Lung microvascular endothelial cell (primary cell): ENCODE measurements at regions not wholly inside any gene's neighbourhood (a gene's known extent, or its start where the extent isn't known, plus 50 kb on each side); places are given as distances from the start of the nearest gene placed in this dataset.

Source experiments
- DNase-seq, 2 donors: peaks; one replicate each; pipeline versions ENCODE4 v3.0.0 to v3.0.0-alpha.2; 2010; ENCODE audit warnings: low read depth in 2 of 2

DNA sequence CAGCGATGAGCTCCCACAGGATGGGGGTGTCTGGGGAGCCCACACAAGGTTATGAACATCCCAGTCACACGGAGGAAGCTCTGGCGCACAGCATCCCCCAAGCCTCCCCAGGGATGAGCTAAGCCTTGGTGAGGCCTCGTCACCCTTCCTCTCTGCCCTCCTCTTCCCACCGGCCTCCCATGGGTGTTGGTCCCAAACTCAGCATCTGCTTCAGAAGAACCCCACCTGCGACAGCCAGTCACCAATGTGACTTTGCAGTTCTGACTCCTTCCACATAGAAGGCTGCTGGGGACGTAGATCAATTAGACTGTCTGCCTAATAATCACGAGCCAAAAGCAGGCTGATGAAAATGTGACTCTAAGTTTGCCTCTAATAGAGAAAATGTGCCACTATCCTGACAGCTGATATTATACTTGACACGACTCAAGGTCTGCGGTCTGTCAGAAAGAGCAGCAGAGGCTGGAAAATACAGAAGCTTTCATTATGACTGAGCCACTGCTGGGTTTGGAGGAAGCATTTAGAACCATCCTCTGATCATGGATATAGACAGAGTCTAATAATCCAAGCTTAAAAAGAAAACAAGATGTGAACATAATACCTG, 116.0 kb upstream of the PFKP start:
- no peak for DNase-seq

- no peak for DNase-seq
Observed at GRCh38 chr10:2950546-2950945, 116.8 kb upstream of the PFKP start.

GRCh38 chr10:2949948-2950354, 117.4 kb upstream of the PFKP start:
- DNase-seq, result peak in 1 of 2 donors; percentile 46

GRCh38 chr10:2949221-2949947, 118.0 kb upstream of the PFKP start:
- no peak for DNase-seq

- no peak for DNase-seq
Observed at GRCh38 chr10:2948127-2948854, 119.1 kb upstream of the PFKP start.

DNA sequence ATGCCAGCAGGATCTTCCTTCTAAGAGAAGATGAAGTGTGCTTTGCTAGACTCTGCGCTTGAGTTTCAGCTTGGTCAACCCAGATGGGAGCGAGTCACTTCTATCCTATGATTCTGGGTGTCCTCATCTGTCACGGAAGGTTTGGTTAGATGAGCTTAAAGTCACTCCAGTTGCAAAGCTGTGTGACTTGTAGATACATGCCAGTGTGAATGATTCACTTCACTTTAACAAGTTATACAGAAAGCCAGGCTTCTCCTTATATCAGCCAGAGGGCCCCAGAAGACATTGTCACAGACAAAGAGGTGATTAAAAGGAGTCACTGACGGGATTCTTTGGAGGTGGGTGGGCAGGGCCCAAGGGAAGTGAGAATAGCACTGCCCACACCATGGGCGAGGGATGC, 122.6 kb upstream of the PFKP start:
- no peak for DNase-seq

- no peak for DNase-seq
Observed at GRCh38 chr10:2943932-2944614, 123.3 kb upstream of the PFKP start.

- DNase-seq, result peak in 1 of 2 donors; percentile 31
Observed at GRCh38 chr10:2942938-2943337, 124.4 kb upstream of the PFKP start.

DNA sequence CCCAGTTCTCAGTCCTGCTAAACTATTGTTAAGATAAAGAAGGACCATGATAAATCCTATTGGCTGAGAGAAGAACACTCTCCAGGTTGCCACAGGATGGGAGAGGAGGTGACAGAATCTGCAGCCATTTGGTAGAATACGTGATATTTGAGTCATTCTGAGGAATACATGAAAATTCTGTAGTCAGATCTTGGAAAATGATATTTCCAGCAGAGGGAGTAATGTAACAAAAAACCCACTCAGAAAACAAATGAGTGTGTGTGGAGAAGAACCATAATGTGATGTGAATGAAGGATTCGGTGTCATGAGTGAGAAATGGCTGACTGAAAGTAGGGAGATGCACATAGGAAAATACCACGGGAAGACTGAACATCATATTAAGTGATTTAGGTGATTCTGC, 128.5 kb upstream of the PFKP start:
- DNase-seq, result peak in 1 of 2 donors; percentile 10

GRCh38 chr10:2936816-2937215, 130.5 kb upstream of the PFKP start:
- DNase-seq, result no peak

GRCh38 chr10:2935647-2936386, 131.5 kb upstream of the PFKP start:
- DNase-seq, result no peak

GRCh38 chr10:2933924-2934323, 133.4 kb upstream of the PFKP start:
- DNase-seq, result no peak

DNA sequence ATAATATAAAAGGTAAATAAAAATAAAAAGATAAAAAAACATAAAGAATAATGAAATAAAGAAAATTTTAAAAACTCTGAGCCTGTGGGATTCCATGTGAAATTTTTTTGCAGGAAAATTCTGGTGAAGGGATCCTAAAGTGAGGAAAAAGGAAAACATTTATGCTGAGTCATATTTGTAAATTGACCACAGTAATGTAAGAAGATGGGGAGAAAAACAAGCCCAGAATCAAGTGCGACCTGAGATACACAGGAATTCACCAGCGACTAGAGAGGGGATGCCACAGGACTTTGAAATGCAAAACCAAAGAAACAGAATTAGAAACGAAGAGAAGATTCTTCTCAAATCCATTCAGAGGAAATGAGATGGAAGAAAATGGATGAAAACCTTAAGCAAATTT, 133.8 kb upstream of the PFKP start:
- DNase-seq, result no peak

GRCh38 chr10:2933071-2933470, 134.3 kb upstream of the PFKP start:
- peak; percentile 37 to 57 for DNase-seq

DNA sequence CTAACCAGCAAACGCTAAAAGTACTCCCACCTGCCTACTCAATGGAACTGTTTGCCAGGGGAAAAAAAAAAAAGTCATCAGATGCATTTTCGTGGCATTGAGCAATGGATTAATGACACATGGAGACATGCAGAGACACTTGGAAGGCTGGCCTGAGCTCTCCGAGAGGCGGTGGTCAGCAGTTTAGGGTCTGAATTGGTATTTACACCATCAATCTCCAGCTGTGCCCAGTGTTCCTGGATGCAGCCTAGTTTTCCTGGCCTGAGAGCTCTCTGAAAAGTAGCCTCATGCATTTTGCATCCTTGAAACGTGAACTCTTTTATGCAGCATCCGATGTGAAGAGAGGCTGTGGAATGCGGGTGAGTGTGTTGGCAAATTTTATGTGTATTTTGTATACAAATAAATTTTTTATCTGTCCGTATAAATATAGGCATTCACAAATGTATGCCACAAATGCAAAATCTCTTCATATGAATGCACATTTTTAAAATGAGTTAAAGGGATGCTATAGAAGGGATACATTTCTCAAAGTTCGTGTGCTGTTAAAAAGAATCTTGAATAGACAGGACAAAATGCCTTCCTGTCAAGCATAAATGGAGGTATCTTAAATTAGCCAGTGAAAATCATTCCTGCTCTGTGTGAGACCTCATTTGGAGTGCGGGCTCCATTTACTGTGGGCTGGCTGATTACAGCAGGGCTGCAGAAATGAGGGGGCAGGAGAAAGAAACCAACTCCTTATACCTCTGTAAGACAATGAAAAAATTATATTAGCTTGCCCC, 137.7 kb upstream of the PFKP start:
- DNase-seq, result no peak

- peak; percentile 78 to 83 for DNase-seq
Observed at GRCh38 chr10:2927958-2928840, 139.1 kb upstream of the PFKP start.

DNA sequence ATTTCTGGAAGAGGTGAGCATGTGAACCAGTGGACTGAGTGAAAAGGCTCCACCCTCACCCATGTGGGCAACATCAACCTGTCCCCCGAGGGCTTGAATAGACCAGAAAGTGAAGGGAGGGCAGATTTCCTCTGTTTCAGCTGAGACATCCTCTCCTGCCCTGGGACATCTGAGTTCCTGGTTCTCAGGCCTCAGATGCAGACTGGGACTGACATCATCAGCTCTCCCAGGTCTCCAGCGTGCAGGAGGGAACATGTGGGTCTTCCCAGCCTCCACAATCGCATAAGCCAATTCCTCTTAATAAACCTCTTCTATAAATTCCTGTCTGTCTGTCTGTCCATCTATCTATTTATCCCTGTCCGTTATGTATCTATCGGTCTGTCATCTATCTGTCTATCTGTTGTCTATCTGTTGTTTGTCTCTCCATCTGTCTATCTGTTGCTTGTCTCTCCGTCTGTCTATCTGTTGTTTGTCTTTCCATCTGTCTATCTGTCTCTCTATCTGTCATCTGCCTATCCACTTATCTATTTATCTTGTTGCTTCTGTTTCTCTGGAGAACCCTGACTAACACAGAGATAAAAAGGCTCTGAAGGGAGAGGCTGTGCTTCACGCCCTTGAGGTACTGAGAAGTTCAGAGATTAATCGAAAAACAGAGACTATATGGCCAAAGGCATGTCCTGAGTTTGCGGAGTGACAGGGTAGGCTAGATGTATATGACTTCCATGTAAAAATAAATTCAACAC, 140.3 kb upstream of the PFKP start:
- DNase-seq, result peak in 1 of 2 donors; percentile 12

DNA sequence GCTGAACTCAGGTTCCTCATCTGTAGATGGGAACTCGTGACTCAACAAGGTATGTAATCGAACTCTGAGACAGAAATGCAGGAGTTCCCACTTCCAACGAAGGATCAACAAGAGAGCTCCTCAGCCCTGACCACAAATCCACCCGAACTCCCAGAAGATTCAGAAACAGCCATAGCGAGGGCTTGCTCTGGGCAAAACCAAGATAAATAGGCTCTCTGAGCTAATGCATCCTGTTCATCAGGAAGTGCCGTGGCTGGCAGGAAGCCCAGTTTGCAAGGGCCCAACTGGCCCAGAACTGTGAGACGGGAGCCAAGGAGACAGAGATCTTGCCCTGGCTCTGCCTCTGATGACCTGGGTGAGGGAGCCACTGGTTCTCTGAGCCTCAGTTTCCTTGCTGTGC, 141.7 kb upstream of the PFKP start:
- DNase-seq, result peak; percentile 90 to 95

DNA sequence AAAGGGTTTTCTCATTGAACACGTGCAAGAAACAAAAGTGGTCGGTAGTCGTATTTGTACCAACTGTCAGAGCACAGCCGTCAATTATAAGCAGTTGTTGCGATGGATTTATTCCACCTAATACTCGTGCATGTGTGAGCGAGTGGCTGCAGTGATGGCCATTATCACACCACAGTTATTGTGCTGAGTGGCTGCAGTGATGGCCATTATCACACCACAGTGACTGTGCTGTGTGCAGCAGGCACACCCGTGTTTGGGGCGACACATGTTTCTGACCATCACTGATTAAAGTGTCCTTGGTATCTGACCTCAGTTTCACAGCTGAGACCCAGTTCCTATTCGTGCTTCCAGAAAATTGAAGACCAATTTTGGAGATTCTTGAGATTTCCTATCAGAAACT, 142.9 kb upstream of the PFKP start:
- no peak for DNase-seq
